C4-2B (cell line): ENCODE measurements at regions not wholly inside any gene's neighbourhood (a gene's known extent, or its start where the extent isn't known, plus 50 kb on each side); places are given as distances from the start of the nearest gene placed in this dataset.
"Not testable (repeated sequence)": the region's sequence is repeated elsewhere in the genome, so short reads cannot be mapped to it uniquely, and the experiment has no call there.

Experiments used
- H3K27ac ChIP-seq: fragments of 450-650 bp; 2 replicates; pipeline ENCODE4 v1.5.1; 2017
- CTCF ChIP-seq: fragments of 450-650 bp; conservative IDR thresholded peaks from 2 replicates; pipeline ENCODE4 v1.5.1; 2017; ENCODE audit warnings: mild to moderate bottlenecking
- ZFX ChIP-seq: fragments of 450-650 bp; IDR thresholded peaks from 2 replicates; pipeline ENCODE4 v1.6.1; 2017

GRCh38 chr7:84780158-84781124 is 406.4 kb downstream of the SEMA3D start:
- no peak overlapping the region for H3K27ac ChIP-seq
- TF ChIP-seq ZFX (no peak), CTCF (no peak)

- no peak overlapping the region for H3K27ac ChIP-seq
- TF ChIP-seq CTCF = no peak
- no peak for TF ChIP-seq ZFX
Measured at GRCh38 chr7:84757761-84758160, 429.1 kb downstream of the SEMA3D start.

GRCh38 chr7:84746353-84746752 is 440.5 kb downstream of the SEMA3D start:
- no peak for TF ChIP-seq ZFX
- no peak for TF ChIP-seq CTCF
- no peak overlapping the region for H3K27ac ChIP-seq

GRCh38 chr7:84744385-84744784 is 442.5 kb downstream of the SEMA3D start:
- H3K27ac ChIP-seq = no peak overlapping the region
- TF ChIP-seq ZFX (no peak), CTCF (no peak)

- H3K27ac ChIP-seq = no peak overlapping the region
- TF ChIP-seq CTCF = no peak
- no peak for TF ChIP-seq ZFX
Measured at GRCh38 chr7:84738583-84739150, 448.2 kb downstream of the SEMA3D start.

GRCh38 chr7:84735677-84736076 is 451.2 kb downstream of the SEMA3D start:
- no peak overlapping the region for H3K27ac ChIP-seq
- TF ChIP-seq ZFX = no peak
- no peak for TF ChIP-seq CTCF

GRCh38 chr7:84735011-84735410 is 451.8 kb downstream of the SEMA3D start:
- TF ChIP-seq ZFX (no peak), CTCF (no peak)

GRCh38 chr7:84733976-84734375 is 452.9 kb downstream of the SEMA3D start:
- H3K27ac ChIP-seq = not testable (repeated sequence)

More at GRCh38 chr7:84735011-84735410, 451.8 kb downstream of the SEMA3D start:
- H3K27ac ChIP-seq = no peak overlapping the region

- H3K27ac ChIP-seq = not testable (repeated sequence)
Measured at GRCh38 chr7:84730864-84731263, 456.0 kb downstream of the SEMA3D start.
